ENCODE measurements at regions not wholly inside any gene's neighbourhood (a gene's known extent, or its start where the extent isn't known, plus 50 kb on each side); places are given as distances from the start of the nearest gene placed in this dataset.

DNA sequence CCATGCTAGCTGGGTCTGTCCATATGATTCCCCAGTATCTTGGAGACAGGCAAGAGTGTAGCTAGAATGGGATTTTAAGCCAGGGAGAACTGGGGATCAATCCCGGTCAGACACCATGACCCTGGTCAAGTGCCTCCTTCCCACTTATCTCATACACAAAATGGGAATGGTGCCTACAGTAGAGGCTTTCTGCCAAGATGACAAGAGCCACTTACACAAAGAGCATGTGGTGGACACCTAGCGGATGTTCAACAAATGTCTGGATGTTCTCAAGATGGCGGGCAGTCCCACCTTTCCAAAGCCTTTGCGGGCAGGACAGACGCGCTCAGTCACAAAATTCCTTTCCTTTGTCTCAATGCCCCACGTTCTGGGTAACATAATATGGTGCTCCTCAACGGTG is 57.3 kb downstream of the MAF start:
- no peak for DNase-seq

- no peak for DNase-seq
Measured at GRCh38 chr16:79542237-79542774, 58.2 kb downstream of the MAF start.

GRCh38 chr16:79540825-79541595 is 59.5 kb downstream of the MAF start:
- no peak for DNase-seq

DNA sequence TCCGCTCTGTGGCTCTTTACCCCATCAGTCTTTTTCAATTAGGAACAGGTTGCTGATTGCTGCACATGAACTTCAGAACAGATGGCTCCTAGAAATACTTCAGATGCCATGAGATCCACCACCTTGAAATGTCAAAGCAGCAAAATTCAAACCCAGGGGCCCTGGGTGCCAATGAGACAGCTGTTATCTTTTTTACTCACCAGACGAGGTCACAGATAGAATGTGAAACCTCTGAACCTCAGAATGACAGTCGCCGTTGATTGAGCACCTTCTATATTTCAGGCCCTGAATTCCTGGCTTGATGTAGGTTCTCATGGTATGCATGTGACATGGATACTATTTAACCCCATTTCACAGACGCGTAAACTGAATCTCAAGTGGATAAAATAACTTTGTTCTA is 63.0 kb downstream of the MAF start:
- no peak for DNase-seq

DNA sequence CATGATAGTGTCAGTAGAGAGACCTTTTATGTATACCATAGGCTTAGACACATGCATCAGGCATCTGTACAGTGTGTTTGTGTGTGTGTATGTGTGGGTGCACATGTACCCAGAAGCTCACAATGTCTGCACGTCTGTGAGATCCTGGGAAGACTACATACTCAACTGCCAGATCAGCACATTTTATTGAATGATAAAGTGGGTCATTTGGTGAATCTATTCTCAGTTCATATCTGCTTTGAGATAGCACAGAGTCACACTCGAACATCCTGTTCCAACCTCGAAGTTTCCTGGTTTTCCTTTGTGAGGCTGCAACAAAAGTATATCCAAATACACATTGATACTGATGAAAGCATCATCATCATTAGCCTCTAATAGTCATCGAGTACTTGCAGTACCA is 63.6 kb downstream of the MAF start:
- DNase-seq = no peak

DNA sequence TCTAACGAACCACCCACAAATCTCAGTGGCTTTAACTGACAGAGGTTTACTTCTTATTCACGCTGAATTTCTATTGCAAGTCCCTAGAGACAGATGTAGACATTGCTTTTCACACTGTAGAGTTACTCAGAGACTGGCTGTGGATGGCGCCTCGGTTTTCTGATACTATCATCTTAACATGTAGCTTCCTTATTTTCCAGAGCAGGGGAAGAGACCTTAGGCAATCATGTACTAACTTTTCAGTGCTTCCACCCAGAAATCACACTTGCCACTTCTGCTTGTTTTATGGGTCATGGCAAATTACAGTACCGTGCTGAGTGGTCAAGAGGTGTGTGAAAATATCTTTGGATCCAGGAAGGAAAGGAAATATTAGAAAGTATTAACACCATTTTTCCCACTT is 65.4 kb downstream of the MAF start:
- no peak for DNase-seq

DNA sequence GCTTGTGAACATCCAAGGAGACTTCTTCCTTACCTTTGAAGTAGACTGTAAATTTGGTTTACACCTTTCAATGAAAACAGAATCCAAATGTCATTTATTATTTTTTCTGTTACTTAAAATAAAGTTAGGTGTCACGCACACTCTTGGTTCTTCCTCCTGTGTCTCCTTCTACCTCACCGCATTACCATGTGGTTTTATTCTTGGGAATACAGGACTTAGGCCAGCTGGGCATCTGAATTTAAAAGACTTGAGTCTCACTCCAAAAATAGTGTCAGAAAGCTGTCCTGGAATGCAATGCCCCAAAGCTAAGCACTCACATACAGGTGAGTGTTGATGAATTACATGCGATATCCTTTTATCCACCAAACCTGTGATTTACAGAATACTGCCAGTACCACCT is 66.4 kb downstream of the MAF start:
- no peak for DNase-seq

DNA sequence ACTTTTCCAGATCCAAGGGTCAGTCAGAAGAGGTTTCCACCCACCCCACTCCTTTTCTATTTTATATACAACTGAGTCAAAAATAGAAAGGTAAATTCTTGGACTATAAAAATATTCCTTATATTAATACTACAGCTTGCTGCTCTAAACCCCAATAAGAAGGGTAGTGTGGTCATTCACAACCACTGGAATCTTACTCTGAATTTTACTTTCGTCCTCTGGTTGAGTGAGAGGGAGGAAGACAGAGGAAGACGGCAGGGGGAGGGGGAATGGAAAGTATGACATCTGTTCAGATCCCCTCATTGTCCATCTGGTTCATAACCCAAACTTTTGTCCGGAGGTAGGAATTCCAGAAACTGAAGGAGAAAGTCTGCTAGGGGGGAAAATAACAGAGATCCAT is 67.2 kb downstream of the MAF start:
- DNase-seq = no peak

GRCh38 chr16:79532785-79533184 is 67.8 kb downstream of the MAF start:
- DNase-seq = no peak

- DNase-seq = no peak
Measured at GRCh38 chr16:79532273-79532672, 68.3 kb downstream of the MAF start.

GRCh38 chr16:79528338-79528737 is 72.2 kb downstream of the MAF start:
- no peak for DNase-seq

DNA sequence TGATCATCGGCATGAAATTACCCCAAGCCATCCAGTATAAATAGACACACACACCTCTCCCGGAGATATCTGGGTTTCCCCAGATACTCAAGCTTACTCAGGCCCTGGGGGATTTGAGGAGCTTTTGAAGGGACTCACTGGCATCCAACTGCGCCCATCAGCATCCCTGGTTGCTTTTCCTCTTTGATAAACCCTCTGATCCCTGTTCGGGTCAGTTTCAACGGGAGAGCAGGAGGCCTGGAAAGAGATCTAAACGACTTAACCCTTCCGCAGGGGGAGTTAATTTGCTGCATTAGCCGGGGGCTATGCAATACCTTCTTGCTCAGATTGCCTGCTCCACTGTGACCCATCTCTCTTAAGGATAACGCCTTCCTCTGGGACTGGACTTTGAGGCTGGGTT is 76.6 kb downstream of the MAF start:
- no peak for DNase-seq

GRCh38 chr16:79519448-79519847 is 81.1 kb downstream of the MAF start:
- no peak for DNase-seq

DNA sequence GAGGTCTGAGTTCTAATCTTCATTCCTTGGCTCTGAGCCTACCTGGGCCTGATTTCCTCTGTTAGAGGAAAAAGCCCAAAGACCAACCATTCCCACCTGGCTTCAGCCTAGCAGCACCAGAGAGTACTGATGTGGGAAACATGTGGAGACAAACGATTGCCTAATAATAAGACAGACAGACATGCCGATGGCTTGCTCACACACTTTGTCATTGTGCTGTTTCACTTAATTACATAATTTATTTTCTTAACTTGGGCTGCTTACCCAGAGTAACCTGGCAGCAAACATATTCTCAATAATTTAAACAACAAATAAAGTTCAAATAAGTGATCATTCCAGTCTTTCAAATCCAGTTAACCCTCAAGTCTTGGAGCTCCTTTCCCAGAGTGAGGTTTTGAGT is 83.4 kb downstream of the MAF start:
- DNase-seq = no peak

DNA sequence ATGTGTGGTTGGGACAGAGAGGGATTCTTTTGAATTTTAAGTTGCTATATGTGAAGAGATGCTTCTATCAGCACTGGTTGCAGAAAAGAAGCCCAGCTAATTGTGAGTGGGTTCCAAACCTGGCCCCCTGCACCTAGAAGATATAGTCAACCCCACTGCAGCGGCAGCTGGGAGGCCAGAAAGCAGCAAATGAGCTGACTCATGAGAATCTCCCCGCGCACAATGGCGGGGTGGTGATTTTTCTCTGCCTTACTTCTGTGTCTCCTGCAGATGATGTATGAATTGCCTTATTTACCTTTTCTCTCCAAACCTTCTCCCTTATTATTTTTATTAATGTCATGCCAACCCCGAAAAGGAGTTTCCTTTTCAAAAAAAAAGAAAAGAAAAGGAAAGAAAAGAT is 89.7 kb downstream of the MAF start:
- DNase-seq = no peak

- DNase-seq = no peak
Measured at GRCh38 chr16:79509906-79510305, 90.6 kb downstream of the MAF start.

DNA sequence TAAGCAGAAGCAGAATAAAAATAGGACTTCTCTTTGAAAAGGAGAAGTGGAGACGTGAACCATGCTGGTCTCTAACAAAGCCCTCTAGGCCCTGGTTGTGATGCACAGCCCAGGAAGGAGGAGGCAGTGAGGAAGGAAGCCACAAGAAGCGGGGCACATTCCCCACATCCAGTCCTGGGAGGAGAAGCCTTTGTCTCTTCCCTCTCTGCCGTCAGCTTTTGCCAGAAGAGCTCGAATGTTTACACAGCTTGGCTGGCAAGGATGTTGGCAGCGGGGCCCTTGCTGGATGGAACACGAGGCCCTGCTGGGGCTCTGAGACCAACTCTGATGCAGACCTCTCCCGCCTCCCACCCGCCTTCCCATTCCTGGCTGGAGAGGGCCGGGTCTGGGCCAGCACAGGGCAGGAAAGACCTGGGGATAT is 91.3 kb downstream of the MAF start:
- no peak for DNase-seq

DNA sequence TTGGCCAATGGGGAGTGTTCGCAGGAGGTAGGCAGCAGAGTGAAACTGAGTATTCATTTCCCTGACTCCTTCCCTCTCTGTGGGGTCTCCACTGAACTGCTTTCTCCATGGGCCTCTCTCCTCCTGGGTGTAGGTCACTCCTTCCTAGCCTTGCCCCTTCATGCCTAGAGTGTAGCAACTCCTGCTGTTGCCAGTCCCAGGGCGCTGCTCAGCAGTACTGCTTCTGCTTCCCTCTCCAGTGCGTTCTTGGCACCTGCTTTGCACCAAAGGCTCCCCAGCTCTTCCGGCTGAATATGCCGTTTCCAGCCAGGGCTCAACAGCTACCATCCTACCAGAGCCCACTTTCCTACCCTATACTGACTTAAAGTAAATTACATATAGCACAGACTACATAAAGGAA is 92.2 kb downstream of the MAF start:
- no peak for DNase-seq

DNA sequence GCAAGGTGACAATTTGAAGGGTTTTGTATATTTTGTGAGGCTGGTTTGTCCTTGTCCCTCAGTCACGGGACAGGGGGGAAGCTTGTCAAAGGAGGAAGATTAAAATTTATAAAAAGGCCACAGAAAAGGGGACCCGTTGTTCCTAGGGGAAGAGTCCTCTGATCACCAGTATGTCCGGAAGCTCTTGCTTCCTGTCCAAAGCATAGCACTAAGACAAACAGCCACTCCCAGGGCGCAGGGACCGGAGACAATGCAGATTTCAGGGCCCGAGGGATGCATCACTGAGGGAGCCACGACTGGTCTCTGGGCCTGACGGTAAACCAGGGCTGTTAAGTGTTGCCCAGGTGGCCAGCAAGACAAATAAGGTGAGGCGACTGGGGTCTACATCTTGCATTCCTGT is 95.2 kb downstream of the MAF start:
- DNase-seq = no peak

DNA sequence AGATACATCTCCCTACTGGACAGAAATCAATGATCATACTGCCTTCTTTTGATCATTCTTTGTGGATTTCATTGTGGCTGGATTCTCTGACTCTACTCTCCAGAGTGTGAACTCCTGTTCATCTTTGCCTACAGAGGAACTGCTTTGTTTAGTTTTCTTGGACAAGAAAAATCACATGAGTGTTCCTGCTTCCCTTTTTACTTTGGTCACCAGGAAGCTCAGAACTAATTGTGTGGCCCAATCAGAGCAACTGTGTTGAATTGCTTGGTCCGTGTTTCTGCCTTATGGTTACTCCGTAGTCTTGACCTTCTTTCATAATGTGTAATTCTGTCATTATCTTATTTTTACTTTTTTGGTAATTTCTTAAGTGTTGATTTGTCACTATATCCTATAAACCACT is 97.0 kb downstream of the MAF start:
- DNase-seq = no peak

DNA sequence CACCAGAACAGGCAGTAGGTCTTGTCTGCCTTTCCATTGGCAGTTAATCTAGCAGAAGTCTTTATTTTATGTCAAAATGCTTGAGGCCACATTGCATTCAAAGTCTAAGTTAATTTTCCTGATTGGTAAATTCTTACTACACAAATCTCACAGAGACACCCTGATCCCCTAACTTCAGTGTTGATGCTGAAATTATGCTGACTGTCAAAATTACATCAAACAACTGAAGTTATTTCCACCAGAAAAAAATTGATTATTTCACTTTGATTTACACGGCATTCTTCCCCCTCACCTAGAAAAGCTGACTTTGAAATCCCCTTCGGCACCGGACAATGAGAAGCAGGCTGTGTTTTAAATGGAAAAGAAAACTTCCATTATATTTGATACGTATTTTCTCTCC is 99.1 kb downstream of the MAF start:
- DNase-seq = no peak

DNA sequence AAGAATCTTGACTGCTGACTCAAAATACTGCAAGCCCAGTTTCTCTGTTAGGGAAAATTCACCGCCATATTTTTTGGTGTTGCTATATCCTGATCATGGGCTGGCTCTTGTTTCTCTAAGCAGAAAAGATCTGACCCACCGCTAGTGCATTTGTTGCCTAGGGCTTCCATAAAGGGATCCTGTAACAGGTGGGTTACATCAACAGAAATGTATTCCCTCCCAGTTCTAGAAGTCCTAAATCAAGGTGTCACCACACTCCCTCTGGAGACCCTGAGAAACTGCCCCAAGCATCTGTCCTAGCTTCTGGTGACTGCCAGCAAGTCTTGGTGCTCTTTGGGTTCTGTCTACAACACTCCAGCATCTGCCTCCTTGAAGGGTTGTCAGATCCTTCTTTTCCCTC is 99.7 kb downstream of the MAF start:
- DNase-seq = no peak

- no peak for DNase-seq
Measured at GRCh38 chr16:79500286-79500685, 100.3 kb downstream of the MAF start.

- no peak for DNase-seq
Measured at GRCh38 chr16:79498928-79499327, 101.6 kb downstream of the MAF start.

Data from NCI-H2171 (cell line).